ENCODE measurements at regions not wholly inside any gene's neighbourhood (a gene's known extent, or its start where the extent isn't known, plus 50 kb on each side); places are given as distances from the start of the nearest gene placed in this dataset.

DNA sequence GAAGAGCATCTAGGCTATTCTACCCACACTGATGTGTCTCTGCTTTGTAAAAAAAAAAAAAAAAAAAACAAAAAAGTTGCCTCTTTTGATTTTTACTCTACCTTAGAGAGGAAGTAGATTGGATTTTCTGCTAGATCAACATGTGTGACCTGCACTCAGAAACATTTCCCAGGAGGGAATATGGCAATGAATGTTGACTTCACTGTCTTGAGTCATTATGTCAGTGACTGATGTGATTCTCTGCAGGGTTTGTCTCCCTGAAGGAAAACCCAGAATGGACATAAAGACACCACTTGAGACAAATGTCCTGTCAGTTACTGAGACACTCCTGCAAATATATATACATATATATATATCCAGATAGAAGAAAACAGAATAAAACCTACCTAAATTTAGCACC, 370.3 kb downstream of the BMPER start:
- no peak for DNase-seq (ENCODE audit: low spot score)

DNA sequence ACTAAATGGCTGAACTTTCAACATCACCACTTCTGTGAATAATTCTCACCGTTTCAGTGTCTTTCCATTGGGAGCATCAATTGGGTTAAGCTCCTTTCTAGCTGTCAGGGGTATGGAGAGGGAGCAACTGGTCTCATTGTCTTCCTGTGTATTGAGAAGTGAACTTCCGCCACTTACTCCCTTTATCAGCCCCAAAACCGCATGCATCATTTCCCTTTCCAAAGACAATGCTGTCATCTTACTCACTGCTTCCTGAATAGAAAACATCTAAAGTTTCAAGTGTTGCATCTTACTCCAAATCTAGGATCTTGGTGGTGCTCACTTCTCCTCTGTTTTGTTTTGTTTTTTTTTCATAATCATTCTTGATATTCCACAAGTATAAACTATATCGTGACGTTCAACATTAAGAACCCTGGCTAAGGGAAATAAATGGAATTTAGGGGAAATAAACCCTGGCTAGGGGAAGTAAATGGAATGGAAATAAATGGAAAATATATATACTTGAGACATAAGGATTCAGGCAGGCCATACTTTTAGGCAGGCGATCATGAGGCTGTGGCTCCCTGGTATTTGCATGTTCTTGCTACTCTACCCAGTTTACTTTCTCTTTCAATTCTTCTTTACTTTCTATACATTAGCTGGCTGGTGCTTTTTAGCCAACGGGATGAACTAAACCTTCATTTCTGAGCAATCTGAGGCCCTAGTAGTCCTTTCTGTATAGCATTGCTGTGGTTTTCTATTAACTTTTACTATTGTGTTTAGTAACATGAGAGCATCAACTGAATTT, 371.9 kb downstream of the BMPER start:
- no peak for DNase-seq (ENCODE audit: low spot score)

DNA sequence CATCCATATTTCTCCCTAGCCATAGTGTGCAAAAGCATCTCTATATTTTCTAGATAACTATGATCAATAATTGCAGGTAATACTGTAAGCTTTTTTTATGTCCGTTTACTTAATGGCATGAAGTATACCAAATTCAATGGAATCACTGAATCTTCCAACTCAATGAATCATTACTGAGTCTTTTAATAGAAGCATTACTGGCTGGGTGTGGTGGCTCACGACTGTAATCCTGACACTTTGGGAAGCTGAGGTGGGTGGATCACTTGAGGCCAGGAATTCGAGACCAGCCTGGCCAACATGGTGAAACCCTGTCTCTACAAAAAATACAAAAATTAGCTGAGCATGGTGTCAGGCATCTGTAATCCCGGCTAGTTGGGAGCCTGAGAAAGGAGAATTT, 372.5 kb downstream of the BMPER start:
- DNase-seq (ENCODE audit: low spot score) = no peak

DNA sequence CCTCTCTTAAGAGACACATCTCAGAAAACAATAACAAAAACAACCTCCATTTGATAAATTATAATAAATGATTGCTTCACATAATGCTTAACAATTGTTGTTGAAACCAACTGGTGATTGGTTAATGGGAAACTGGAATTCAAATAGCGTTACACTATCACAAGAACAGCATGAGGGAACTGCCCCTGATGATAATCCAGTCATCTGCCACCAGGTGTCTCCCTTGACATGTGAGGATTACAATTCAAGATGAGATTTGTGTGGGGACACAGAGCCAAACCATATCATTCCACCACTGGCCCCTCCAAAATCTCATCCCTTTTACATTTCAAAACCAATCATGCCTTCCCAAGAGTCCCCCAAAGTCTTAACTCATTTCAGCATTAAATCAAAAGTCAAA, 375.9 kb downstream of the BMPER start:
- no peak for DNase-seq (ENCODE audit: low spot score)

DNA sequence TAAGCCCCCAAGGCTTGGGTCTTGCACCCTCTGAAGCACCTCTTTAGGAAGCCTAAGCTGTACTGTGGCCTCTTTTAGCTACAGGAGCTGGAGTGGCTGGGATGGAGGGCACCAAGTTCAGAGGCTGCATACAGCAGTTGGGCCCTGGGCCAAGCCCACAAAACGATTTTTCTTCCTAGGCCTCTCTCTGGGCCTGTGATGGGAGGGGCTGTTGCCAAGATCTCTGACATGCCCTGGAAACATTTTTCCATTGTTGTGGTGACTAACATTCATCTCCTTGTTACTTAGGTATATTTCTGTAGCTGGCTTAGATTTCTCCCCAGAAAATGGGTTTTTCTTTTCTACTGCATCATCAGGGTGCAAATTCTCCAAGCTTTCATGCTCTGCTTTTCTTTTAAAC, 375.7 kb upstream of the NPSR1 start:
- no peak for DNase-seq (ENCODE audit: low spot score)

DNA sequence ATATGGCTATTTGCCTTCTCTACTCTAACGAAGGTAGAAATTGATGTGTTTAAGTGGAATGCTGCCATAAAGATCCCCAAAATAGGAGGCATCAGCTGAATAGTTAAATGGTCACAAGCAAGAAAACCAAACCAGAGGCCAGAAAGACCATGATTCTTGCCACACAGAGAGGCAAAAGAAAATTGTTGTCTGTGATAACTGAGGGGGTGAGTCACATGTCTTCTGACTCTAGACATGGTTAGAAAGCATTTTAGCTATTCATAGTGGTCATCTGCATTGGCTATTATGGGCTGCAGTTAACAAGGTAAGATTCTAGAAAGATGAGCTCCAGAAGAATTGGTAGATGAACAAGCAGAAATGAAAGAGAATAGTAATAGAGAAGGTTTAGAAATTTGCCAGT, 361.4 kb upstream of the NPSR1 start:
- DNase-seq (ENCODE audit: low spot score) = no peak

DNA sequence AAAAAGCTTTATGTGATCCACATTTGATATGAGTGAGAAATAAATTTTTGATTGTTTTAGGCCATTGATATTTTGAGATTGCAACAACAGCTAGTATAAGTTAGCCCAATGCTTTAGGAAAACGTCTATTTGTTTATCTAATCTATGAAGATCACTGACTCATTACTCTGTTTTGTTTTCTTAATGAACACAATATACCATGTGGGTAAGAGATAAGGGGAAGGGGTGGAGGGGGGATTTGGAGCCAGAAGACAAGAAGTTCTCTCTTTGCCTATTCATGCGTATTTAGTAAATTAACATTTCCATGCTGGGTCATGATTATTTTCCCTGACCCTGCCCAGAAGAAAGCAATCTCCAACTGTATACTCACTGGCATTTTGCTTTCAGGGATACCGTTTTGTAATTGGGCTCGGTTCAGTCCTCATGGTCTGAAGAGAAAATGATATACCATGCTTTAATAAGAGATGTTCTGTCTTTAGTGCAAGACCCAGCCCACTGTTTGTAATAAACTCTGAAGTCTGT, 359.5 kb upstream of the NPSR1 start:
- no peak for DNase-seq (ENCODE audit: low spot score)

DNA sequence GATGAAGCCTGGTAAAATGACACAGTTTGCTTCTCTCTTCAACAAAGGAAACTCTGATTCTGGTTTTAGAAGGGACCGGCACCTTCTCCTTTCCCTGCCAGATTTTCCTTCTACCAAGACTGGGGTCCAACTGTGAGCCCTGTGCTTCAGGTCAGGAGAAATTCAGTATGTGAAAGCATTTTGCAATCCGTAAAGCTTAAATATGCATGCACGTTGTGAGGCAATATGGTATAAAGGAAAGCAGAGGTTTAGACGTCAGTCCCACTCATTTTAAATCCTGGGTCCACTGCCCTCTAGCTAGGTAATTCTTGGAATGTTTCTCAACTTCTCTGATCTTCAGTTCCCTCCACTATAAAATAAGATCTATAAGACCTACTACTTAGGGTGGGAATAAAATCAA, 359.0 kb upstream of the NPSR1 start:
- no peak for DNase-seq (ENCODE audit: low spot score)

DNA sequence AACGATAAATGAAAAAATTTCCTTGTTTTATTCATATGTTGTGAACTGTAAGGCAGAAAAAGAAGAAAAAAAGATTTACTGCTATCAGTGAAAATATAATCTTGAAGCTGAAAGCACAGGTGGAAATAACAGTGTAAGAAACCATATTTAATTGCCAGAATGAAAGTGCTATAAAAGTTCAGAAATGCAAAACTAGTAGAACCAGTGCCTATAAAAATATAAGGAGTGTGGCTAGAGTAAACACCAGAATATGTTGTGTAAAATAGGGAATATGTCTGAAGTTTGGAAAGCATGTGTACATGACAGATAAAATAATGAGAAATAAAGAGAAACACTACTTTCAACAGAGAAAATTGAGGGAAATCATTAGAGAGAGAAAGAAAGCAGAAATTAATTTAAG, 350.5 kb upstream of the NPSR1 start:
- DNase-seq (ENCODE audit: low spot score) = no peak

DNA sequence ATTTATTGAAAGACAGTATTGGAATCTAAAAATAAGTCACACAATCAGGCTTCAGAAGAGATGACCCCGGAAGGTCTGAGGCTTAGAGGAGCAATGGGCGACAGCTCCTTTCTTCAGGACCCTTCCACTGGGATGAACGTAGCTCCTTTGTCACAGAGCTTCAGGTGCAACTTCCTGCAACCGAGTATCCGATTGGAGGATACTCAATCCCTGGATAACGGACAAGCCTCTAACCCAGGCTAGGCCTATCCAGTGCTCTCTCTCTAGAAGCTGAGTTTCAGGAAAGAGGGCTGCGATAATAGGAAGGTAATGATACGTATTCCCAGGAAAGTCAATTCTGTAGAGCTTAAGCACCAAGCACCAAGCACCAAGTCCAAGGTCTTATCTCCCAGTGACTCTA, 349.4 kb upstream of the NPSR1 start:
- DNase-seq (ENCODE audit: low spot score) = no peak

DNA sequence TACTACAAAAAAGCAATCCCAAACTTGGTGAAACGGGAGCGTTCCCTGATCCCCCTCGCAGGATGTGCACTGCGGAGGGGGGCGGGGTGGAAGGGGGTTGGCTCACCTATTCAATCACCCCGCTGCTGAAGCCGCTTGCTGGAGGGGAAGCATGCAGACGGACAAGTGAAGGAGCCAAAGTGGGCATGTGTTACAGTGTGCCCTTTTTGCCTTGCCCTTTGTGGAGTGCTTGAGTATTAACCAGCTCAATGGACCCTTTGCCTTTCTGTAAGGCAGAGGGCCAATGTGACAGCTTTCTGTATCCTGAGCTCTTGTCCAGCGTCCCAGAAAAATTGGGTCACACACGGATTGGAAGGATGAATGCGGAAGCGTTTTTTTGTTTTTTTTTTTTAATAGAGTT, 348.9 kb upstream of the NPSR1 start:
- DNase-seq (ENCODE audit: low spot score) = no peak

DNA sequence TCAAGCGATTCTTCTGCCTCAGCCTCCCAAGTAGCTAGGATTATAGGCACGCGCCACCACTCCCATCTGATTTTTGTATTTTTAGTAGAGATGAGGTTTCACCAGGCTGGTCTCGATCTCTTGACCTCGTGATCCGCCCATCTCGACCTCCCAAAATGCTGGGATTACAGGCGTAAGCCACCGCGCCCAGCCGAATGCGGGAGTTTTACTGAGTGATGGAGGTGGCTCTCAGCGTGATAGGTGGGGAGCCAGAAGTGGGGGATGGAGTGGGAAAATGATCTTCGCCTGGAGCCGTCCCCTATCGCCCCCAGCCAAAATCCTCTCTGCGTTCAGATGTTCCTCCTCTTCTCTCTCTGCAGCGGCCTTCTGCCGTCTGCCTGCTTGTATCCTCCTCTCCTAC, 348.4 kb upstream of the NPSR1 start:
- no peak for DNase-seq (ENCODE audit: low spot score)

DNA sequence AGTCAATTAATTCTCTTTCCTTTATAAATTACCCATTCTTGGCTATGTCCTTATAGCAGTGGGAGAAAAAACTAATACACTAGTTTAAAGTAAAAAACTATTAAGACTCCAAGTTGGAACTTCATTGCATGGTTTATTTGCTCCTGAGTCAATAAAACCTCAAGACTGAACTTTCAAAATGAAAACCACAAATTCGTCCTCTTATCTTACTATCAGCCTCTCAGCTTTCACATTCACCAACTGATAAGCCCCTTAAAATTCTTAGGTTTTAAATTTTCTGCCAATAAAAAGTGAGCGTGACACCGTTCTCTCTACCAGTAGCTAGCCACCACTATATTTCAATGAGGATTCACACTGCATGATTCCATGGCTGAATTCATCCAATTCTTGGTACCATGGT, 346.4 kb upstream of the NPSR1 start:
- no peak for DNase-seq (ENCODE audit: low spot score)

DNA sequence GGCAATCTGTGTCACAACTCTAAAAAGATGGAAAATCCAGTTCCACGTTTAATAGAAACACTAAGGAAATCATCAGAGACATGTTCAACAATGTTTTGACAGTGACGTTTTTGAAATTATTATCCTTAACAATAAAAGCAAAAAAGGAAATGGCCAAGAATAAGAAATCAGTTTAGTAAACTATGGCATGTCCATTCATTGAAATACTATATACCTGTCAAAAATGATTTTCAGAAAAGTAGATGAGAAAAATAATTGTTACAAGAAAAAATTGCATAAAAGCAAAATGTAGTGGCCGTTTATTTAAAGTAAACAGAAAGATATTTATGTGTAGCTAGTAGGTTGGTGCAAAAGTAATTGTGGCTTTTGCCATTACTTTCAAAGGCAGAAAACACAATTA, 345.4 kb upstream of the NPSR1 start:
- DNase-seq (ENCODE audit: low spot score) = no peak

DNA sequence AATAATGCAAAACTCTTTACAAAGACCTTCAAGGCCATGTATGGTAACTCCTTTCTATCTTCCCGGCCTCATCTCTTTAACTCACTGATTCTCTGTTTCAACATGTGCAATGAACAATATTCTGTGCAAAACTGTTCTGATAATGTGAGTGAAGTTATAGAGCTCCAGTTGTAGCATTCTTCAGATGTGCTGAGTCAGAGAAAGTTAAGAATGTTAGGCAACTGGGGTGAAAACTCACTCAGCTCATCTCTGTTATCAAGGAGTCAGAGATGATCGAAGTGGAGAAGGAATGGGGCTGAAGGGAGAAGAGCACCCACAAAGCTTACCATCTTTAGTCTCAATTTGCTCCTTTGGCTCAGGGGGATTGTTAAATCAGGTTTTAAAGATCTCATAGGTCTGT, 344.7 kb upstream of the NPSR1 start:
- no peak for DNase-seq (ENCODE audit: low spot score)

DNA sequence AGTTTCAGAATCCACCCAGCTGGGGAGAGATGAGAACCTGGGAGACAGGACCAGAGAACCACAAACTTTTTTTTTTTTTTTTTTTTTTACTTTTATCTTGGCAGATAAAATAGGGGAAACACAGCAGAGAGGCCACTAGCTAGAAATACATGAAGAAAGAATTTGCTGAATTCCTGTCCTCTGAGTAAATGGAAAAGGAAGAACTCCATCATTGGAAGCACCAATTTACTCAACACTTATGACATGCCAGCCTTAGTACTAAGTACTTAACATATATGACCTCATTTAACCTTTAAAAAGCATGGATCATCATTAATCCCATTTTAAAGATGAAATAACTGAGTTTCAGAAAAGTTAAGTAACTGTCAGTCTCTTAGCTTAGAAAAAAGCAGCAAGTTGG, 343.0 kb upstream of the NPSR1 start:
- DNase-seq (ENCODE audit: low spot score) = no peak

DNA sequence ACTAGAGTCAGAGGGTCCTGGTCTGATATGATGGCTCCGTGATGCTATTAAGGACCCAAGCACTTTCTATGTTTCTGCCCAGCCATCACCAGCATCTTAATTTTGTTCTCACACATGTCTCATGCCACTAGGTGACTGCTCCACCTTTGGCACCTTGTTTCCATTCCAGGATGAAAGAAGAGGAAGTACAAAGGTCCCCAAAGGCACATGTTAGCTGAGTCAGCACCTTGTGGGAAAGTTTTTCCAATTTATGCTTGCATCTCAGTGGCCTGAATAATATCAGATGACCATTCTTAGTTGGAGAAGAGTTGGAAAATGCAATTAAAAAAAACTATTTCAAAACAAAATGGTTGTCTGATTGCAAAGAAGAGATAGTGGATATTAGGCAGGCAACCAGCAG, 341.0 kb upstream of the NPSR1 start:
- DNase-seq (ENCODE audit: low spot score) = no peak

DNA sequence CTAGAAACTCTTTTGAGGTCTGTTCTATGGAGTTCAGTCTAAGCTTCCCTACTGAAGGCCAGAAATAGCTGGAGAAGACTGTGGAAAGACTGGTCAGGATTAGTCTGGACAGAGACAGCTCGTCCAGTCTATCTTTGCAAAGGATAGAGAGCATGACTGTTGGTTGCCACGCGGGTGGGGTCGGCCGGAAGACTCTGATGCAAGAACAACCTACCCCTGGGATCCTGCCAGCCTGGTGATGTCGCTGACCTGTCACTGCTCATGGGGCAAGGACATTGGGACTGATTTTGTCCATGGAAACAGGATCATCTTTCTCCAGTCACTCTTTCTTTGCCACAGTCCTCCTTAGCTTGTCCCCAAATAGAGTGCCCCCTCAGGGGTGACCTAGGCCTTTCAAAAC, 337.6 kb upstream of the NPSR1 start:
- DNase-seq (ENCODE audit: low spot score) = no peak

DNA sequence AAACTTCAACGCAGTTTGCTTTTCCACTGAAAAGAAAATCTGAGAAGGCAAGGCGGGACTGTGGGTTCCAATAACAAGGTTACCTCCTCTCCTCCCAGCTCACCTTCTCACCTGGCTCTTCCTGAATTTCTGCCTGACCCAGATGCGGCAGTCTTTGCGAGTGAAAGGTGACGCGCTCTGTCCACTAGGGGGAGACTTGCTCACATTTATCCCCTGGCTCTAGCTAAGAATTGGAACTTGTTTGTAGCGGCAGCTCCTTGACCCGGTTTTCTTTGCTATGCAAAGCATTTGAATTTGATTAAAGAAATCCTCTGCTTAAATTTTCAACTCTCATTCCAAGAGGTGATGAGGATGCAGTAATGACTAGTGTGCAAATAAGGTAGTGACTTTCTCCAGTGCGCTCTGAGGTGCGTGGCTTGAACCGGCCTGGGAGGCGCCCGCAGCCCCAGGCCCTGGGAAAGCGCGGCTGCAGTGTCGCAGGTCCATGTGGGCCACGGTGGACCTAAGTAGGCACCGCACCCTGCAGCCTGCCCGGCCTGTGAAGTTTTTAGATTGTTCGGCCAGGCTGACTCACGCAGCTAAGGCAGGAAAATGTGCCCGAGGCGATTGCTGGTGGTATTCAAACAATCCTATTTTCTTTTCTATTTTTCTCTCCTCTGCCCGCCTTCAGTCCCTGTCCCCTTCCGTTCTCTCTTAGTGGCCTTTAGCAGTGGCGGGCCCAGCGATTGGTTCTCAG, 336.9 kb upstream of the NPSR1 start:
- DNase-seq (ENCODE audit: low spot score) = peak; percentile 75

DNA sequence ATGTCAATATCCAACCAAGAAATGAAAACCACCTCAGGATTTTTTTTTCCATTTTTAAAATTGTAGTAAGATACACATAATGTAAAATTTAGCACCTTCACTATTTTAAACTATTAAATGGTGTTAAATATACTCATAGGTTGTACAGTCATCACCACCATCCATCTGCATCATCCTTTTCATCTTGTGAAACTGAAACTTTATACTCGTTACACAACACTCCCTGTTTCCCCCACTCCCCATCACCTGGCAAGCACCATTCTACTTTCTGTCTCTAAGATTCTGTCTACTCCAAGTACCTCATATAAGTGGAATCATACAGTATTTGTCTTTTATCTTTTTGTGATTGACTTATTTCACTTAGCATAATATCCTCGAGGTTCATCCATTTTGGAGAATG, 335.2 kb upstream of the NPSR1 start:
- no peak for DNase-seq (ENCODE audit: low spot score)

DNA sequence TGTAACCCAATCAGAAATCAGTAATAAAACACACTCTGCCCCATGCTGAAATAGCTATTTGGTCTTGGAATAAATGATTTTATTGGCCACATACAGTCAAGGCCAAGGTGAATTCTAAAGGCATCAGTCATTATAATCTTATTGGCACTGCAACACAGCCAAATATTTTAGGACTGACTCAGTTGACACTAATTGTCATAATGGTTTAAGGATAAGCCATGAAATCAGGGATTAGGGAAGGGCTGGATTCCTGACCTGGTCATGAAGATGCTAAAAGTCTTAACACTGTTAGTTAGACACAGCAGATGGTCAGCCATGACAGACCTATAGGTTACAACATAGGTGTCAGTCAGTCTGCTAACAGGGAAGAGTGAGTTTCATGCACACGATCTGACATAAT, 330.3 kb upstream of the NPSR1 start:
- no peak for DNase-seq (ENCODE audit: low spot score)

DNA sequence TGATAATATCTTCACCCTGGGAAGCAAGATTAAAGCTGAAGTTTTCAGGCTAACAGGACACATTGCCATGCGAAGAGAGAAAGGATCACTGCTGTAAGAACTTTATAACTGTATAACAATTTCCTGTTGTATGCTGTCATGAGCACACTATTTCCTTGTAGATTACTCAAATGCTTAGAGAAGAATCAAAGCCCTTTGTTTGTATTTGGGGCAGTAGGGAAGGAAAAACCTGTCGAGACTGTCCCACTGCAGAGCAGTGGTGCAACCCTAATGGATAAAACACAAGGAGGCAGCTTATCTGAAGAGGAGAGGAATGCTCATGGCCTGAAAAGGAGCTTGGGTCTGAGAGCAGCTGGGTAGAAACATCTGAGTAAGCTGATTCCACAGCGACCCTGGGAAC, 327.7 kb upstream of the NPSR1 start:
- DNase-seq (ENCODE audit: low spot score) = no peak

DNA sequence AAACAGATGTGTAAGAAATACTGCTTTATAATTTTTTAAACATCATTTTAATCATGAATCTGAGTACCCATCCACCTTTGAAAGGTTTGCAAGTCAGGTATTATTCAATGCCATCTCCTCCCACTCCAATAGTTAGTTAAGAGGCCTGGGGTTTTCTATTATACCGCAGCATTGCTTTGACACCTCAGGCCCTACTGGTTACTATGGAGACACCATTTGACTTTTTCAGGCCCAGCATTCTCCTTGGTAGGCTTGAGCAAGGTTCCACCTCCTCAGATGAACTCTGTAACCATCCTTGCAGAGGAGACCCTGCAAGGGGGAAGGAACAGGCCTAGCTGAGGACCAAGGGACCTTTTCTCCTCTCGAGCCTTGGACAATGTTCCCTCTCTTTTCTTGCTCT, 326.9 kb upstream of the NPSR1 start:
- DNase-seq (ENCODE audit: low spot score) = no peak

DNA sequence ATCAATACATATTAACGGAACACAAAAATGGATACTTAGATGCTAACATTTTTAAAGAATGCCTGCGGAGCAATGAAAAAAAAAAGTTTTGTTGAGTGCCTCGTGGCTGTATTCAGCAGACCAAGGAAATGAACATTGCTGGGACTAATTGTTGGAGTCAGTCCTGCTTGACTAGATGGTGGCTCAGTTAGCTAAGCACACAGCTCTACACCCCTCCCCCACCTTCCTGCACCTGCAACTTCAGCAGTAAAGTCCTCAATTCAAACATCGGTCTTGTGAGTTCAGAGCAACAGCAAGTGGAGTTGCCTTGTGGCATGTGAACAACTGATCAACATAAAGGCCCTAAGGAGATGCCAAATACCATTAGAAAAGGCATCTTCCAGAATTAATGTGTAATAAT, 326.0 kb upstream of the NPSR1 start:
- no peak for DNase-seq (ENCODE audit: low spot score)

Data from HuH-7.5 (cell line).